ENCODE measurements at regions not wholly inside any gene's neighbourhood (a gene's known extent, or its start where the extent isn't known, plus 50 kb on each side); places are given as distances from the start of the nearest gene placed in this dataset.

DNA sequence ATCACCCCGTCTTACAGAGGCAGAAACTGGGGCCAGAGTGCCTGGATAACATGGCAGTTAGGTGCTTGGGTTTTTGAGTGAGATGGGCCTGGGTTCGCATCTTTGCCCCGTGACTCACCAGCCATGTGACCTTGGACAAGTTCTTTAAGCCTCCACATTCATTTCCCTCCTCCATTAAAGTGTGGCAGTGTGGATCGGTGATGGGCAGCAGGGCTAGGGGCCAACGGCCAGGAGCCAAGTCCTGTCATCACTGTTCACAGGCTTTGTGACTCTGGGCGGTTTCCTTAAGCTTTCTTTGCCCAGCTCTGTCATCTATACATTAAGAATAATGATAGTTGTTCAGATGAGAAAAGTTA is 85.5 kb upstream of the PMEPA1 start:
- no peaks in the 10 kb centered on the region for H3K9me3 ChIP-seq (ENCODE audit: control insufficient read depth, insufficient read depth, low read length)
- no peak overlapping the region for H3K27ac ChIP-seq (ENCODE audit: low read length)
- no peak overlapping the region for H3K4me3 Mint-ChIP-seq
- no peaks in the 10 kb centered on the region for H3K36me3 Mint-ChIP-seq
- H3K36me3 ChIP-seq (ENCODE audit: control insufficient read depth, insufficient read depth, low read length): no peaks in the 10 kb centered on the region
- 92% methylated on average over 6 of the region's 6 CpGs for WGBS (ENCODE audit: insufficient coverage)
- H3K27ac Mint-ChIP-seq: no peak overlapping the region
- no peaks in the 10 kb centered on the region for H3K4me1 ChIP-seq (ENCODE audit: control insufficient read depth, insufficient read depth, low read length)
- no peak for ATAC-seq
- H3K4me3 ChIP-seq (ENCODE audit: low read length): no peak overlapping the region
- intact Hi-C loops (cut with micrococcal nuclease): no loop called here
- no peak for TF ChIP-seq CTCF (IDR thresholded peaks at IDR 0.05)
- peaks cover 0 to 6% of the 10 kb centered on the region in 2 donors for H3K27me3 Mint-ChIP-seq (ENCODE audit: low read depth in 2 of 2)
- H3K9me3 Mint-ChIP-seq: no peaks in the 10 kb centered on the region
- no peaks in the 10 kb centered on the region for H3K27me3 ChIP-seq (ENCODE audit: control insufficient read depth, insufficient read depth, low read length)
- no peaks in the 10 kb centered on the region for H3K4me1 Mint-ChIP-seq
- no peak for DNase-seq

DNA sequence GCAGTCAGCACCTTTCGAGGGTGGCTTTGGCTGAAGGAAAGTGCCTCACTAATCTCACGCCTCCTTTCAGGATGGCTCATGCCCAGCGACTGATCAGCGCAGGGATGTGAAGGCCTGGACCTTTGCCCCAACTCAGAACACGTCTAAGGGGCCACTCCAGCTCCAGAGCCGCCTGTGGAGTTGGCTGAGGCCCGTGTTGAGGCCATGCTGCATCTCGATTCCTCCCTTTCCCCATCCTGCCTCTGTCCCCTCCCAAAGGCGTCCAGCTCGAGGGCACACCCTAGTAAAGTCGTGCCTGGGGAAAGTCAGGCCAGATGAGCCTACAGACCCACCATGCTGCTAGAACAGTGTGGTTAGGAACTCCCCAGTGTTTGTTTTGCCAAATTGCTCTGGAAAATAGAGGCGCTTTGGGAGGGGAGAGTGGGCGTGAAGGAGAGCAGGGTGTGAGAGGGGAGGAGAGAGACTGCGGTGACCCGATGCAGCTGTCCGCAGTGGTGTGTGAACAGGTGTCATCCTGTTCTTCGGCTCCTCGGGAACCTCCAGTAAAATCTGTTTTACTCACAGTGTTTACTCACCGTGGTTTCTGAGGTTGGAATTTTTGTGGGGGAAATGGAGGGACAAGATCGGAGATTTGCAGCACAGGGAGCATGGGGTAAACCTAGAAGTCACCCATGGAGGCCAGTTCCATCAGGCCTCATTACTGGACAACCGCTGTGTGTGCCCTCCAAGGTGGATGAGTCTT is 85.0 kb upstream of the PMEPA1 start:
- H3K27me3 Mint-ChIP-seq (ENCODE audit: low read depth in 2 of 2): peaks cover 0 to 6% of the 10 kb centered on the region in 2 donors
- intact Hi-C loops (cut with micrococcal nuclease): no loop called here
- ATAC-seq (no peak), DNase-seq (no peak)
- no peak overlapping the region for H3K27ac ChIP-seq (ENCODE audit: low read length)
- H3K27me3 ChIP-seq (ENCODE audit: control insufficient read depth, insufficient read depth, low read length): no peaks in the 10 kb centered on the region
- no peak overlapping the region for H3K27ac Mint-ChIP-seq
- H3K4me1 Mint-ChIP-seq: no peaks in the 10 kb centered on the region
- no peaks in the 10 kb centered on the region for H3K9me3 Mint-ChIP-seq
- WGBS (ENCODE audit: insufficient coverage): 83% methylated on average over 21 of the region's 21 CpGs
- H3K4me3 ChIP-seq (ENCODE audit: low read length): no peak overlapping the region
- H3K4me1 ChIP-seq (ENCODE audit: control insufficient read depth, insufficient read depth, low read length): no peaks in the 10 kb centered on the region
- TF ChIP-seq CTCF (IDR thresholded peaks at IDR 0.05): no peak
- H3K9me3 ChIP-seq (ENCODE audit: control insufficient read depth, insufficient read depth, low read length): no peaks in the 10 kb centered on the region
- H3K36me3 ChIP-seq (ENCODE audit: control insufficient read depth, insufficient read depth, low read length): no peaks in the 10 kb centered on the region
- H3K36me3 Mint-ChIP-seq: no peaks in the 10 kb centered on the region
- H3K4me3 Mint-ChIP-seq: no peak overlapping the region

- Histone ChIP-seq H3K4me3 (ENCODE audit: low read length) (no peak overlapping the region), H3K9me3 (ENCODE audit: control insufficient read depth, insufficient read depth, low read length) (no peaks in the 10 kb centered on the region), H3K36me3 (ENCODE audit: control insufficient read depth, insufficient read depth, low read length) (no peaks in the 10 kb centered on the region), H3K27ac (ENCODE audit: low read length) (no peak overlapping the region), H3K4me1 (ENCODE audit: control insufficient read depth, insufficient read depth, low read length) (no peaks in the 10 kb centered on the region), H3K27me3 (ENCODE audit: control insufficient read depth, insufficient read depth, low read length) (no peaks in the 10 kb centered on the region)
- H3K27me3 Mint-ChIP-seq (ENCODE audit: low read depth in 2 of 2): peaks cover 0 to 4% of the 10 kb centered on the region in 2 donors
- no peaks in the 10 kb centered on the region for H3K9me3 Mint-ChIP-seq
- DNase-seq: no peak
- intact Hi-C loops (cut with micrococcal nuclease): no loop called here
- H3K27ac Mint-ChIP-seq: no peak overlapping the region
- no peak for TF ChIP-seq CTCF (IDR thresholded peaks at IDR 0.05)
- H3K36me3 Mint-ChIP-seq: no peaks in the 10 kb centered on the region
- H3K4me1 Mint-ChIP-seq: no peaks in the 10 kb centered on the region
- no peak overlapping the region for H3K4me3 Mint-ChIP-seq
- WGBS (ENCODE audit: insufficient coverage): 91% methylated on average over 7 of the region's 7 CpGs
- no peak for ATAC-seq
Observed at GRCh38 chr20:57794036-57794435, 84.2 kb upstream of the PMEPA1 start.

GRCh38 chr20:57793421-57793820 is 83.6 kb upstream of the PMEPA1 start:
- Mint-ChIP-seq H3K27ac (no peak overlapping the region), H3K4me1 (no peaks in the 10 kb centered on the region), H3K27me3 (ENCODE audit: low read depth in 2 of 2) (peaks cover 0 to 3% of the 10 kb centered on the region in 2 donors), H3K9me3 (no peaks in the 10 kb centered on the region), H3K4me3 (no peak overlapping the region), H3K36me3 (no peaks in the 10 kb centered on the region)
- H3K4me1 ChIP-seq (ENCODE audit: control insufficient read depth, insufficient read depth, low read length): no peaks in the 10 kb centered on the region
- H3K4me3 ChIP-seq (ENCODE audit: low read length): no peak overlapping the region
- intact Hi-C loops (cut with micrococcal nuclease): no loop called here
- no peaks in the 10 kb centered on the region for H3K36me3 ChIP-seq (ENCODE audit: control insufficient read depth, insufficient read depth, low read length)
- ATAC-seq: no peak
- no peak for DNase-seq
- no peak overlapping the region for H3K27ac ChIP-seq (ENCODE audit: low read length)
- no peaks in the 10 kb centered on the region for H3K9me3 ChIP-seq (ENCODE audit: control insufficient read depth, insufficient read depth, low read length)
- no peak for TF ChIP-seq CTCF (IDR thresholded peaks at IDR 0.05)
- 91% methylated on average over 9 of the region's 9 CpGs for WGBS (ENCODE audit: insufficient coverage)
- H3K27me3 ChIP-seq (ENCODE audit: control insufficient read depth, insufficient read depth, low read length): no peaks in the 10 kb centered on the region

Data from natural killer cell (primary cell).